ENCODE measurements at regions not wholly inside any gene's neighbourhood (a gene's known extent, or its start where the extent isn't known, plus 50 kb on each side); places are given as distances from the start of the nearest gene placed in this dataset.
"Not testable (repeated sequence)": the region's sequence is repeated elsewhere in the genome, so short reads cannot be mapped to it uniquely, and the experiment has no call there.

DNA sequence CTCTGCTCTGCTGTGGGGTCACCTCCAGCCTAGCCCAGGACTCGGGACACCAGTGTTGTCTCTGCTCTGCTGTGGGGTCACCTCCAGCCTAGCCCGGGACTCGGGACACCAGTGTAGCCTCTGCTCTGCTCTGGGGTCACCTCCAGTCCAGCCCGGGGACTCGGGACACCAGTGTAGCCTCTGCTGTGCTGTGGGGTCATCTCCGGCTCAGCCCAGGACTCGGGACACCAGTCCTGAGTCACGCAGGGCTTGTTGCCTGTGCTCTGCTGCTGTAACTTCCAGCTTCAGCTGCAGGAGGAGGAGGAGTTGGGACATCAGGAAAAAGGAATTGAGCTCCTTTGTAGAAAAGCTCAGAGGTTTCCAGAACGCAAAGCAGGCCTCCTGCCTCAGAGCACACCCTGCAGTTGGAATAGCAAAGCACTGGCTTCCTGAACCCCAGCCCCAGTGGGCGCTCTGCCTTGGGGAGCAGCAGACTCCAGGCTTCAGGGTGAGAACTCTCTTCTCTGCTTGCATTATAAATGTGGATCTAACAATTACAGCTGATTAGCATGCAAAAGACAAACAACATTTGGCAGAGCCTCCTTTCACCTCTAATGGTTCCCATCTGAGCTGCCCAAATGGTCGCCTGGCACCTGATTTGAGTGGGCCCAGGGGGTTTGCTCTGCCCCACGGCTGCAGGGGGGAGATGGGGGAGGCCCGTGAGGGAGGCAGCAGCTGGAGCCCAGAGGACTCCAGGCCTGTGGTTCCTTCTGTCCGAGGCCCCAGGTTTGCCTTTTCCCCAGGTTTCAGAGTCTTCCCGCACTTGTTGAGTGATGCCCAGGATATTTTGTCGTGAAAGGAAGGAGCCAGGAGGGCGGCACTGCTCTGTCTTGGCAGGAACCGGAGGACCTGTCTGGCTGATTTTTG is 323.7 kb downstream of the ADGRD1 start:
- H3K27me3 Mint-ChIP-seq; H3K4me1 Mint-ChIP-seq; H3K36me3 Mint-ChIP-seq (ENCODE audit: low read depth); H3K9me3 Mint-ChIP-seq; DNase-seq; ATAC-seq; H3K27ac Mint-ChIP-seq; H3K4me3 Mint-ChIP-seq: not testable (repeated sequence)

DNA sequence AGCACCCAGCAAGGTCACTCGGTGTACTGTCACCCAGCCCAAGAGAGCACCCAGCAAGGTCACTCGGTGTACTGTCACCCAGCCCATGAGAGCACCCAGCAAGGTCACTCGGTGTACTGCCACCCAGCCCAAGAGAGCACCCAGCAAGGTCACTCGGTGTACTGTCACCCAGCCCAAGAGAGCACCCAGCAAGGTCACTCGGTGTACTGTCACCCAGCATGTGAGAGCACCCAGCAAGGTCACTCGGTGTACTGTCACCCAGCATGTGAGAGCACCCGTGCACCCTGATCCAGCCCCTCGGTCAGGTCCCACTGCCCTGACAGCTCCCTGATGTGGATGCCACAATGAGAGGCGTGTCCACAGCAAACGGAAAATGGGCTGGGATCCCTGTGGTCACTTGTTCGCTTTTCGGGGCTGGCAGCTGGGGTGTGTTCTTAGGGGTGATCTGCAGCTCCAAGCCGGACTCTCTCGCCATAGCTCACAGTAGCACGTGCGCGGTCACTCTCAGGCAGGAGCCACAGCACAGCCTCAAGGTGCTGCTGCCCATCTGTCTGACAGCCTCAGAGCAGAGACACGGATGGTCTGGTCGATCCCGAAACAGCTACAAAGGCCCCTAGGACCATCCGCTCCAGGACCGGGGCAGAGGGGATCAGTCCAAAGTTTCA is 324.9 kb downstream of the ADGRD1 start:
- H3K9me3 Mint-ChIP-seq; DNase-seq; ATAC-seq; H3K36me3 Mint-ChIP-seq (ENCODE audit: low read depth); H3K27me3 Mint-ChIP-seq; H3K27ac Mint-ChIP-seq; H3K4me3 Mint-ChIP-seq; H3K4me1 Mint-ChIP-seq: not testable (repeated sequence)

DNA sequence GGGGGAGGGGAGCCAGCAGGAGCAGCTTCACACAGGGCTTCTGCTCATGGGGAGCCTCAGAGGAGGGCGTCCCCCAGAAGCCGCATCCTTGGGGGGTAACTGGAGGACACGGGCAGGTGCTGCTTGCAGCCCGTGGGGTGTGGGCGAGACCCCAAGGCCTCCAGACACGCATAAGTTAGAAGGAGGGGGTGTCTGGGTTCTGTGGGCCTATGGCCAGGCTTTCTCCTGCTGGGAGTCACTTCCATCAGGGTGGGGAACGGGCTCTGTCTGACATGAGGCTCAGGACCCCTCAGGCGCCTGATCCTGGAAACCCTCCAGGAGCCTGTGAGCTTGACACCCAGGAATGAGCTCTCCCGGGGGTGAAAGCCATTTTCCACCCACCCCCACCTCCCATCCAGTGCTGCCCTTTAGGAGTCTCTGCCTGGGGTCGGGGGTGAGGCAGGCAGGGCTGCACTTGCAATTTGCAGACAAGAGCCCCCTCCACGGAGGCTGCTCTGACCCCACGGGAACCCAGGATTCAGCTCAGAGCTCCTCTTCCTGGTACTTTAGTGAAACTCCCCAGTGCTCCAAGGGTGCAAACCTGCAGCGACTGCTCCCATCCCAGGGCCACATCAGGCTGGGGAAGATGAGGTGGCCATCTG is 325.7 kb downstream of the ADGRD1 start:
- Mint-ChIP-seq H3K27me3 (no peaks in the 10 kb centered on the region), H3K27ac (no peak overlapping the region), H3K9me3 (no peaks in the 10 kb centered on the region), H3K36me3 (ENCODE audit: low read depth) (no peaks in the 10 kb centered on the region), H3K4me1 (no peaks in the 10 kb centered on the region), H3K4me3 (no peak overlapping the region)
- DNase-seq (no peak), ATAC-seq (no peak)

DNA sequence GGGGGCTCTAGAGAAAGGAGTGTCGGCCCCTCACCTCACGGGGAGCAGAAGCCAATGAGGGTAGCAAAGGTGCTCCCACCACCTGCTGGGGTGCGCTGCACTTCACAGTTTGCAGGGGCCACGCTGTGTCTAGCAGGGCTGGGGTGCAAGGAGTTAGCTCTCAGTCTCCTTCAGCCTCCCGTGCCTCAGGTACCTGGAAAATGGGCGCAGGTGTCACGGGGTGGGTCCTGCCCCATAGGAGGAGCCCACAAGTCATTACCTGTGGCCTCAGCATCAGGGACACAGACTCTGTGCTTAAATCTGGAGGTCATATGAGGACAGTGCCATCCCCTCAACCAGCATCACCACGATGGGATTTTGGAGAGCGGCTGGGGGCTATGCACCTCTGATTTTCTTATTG is 326.7 kb downstream of the ADGRD1 start:
- no peak for ATAC-seq
- Mint-ChIP-seq H3K27ac (no peak overlapping the region), H3K4me3 (no peak overlapping the region), H3K27me3 (no peaks in the 10 kb centered on the region), H3K4me1 (no peaks in the 10 kb centered on the region), H3K9me3 (no peaks in the 10 kb centered on the region), H3K36me3 (ENCODE audit: low read depth) (no peaks in the 10 kb centered on the region)
- no peak for DNase-seq

DNA sequence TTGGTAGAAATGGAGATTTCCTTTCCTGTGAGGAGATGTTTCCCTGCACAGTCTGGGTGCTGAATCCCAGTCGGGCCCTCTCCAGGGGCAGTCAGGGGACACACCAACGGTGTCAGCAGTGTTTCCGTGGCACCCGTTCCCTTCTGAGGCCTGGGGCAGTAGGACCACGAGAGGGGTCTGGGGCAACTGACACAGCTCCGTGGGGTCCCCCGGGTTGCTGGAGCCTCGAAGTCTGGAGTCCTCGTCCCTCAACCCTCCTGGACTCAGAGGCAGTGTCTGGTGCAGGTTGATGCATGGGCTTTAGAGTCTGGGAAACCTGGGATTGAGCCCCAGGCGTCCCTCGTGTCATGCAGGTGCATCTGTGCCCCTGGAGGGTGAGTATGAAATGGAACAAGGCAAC is 327.3 kb downstream of the ADGRD1 start:
- ATAC-seq (no peak), DNase-seq (no peak)
- H3K4me3 Mint-ChIP-seq: no peak overlapping the region
- no peaks in the 10 kb centered on the region for H3K27me3 Mint-ChIP-seq
- H3K36me3 Mint-ChIP-seq (ENCODE audit: low read depth): no peaks in the 10 kb centered on the region
- H3K27ac Mint-ChIP-seq: no peak overlapping the region
- no peaks in the 10 kb centered on the region for H3K9me3 Mint-ChIP-seq
- no peaks in the 10 kb centered on the region for H3K4me1 Mint-ChIP-seq

DNA sequence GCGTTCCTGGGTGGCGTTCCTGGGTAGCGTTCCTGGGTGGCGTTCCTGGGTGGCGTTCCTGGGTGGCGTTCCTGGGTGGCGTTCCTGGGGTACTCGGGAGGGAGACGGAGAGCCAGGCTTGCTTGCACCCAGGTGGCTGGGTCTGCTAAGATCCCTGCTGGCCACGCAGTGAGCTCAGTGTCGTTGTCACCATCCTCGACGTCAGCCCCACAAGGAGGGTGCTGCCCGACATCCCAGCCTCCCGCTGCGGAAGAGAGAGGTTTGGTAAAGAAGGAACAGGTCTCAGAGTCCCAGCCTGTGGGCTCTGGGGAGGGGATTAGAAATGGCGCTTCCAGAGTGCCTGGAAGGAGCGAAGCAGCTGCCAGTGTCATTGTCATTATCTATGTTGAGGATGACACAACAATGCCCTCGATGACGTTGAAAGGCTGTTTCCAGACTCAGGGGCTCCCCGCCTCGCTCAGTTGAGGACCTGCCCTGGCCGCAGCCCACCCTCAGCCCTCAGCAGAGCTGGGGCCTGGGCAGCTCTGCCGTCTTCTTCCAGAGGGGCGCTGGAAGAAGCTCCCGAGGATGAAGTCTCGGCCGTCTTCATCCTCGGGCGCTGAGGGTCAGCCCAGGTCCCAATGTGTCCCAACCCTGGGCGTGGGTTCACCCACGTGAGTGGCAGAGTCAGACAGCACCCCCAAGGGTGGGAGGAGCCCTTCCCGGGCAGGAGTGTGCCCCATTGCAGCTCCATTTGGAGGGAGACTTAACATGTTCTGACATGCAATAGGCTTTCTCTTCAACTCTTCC is 328.8 kb downstream of the ADGRD1 start:
- Mint-ChIP-seq H3K36me3 (ENCODE audit: low read depth) (no peaks in the 10 kb centered on the region), H3K27ac (no peak overlapping the region), H3K4me1 (no peaks in the 10 kb centered on the region), H3K9me3 (no peaks in the 10 kb centered on the region), H3K4me3 (no peak overlapping the region), H3K27me3 (no peaks in the 10 kb centered on the region)
- ATAC-seq (no peak), DNase-seq (no peak)

DNA sequence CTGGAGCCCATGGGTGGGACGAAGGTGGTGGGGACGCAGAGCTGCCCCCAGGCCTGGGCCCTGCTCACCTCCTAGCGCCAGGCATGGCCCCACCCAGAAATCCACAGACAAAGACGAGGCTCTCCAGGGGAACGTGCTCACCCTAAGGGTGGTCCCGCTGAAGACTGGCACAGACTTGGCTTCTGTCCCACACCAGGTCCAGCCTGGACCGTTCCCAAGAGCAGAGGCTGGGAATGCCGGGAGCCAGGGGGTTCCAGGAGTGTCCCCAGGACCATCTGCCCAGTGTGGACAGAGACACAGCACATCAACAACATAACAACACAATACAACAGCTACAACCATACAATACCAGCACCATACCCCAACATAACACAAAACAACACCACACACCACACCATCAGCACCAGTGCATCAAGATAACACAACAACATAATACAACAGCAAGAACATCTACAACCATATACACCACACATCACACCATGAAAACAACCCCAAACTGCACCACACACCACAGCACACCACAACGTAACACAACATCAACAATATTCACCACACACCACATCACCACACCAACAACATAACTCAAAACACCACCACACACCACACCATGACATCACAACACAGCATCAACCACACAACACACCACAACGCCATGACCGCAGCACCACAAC is 329.6 kb downstream of the ADGRD1 start:
- H3K36me3 Mint-ChIP-seq (ENCODE audit: low read depth): no peaks in the 10 kb centered on the region
- no peak for ATAC-seq
- H3K4me3 Mint-ChIP-seq: no peak overlapping the region
- H3K4me1 Mint-ChIP-seq: no peaks in the 10 kb centered on the region
- no peaks in the 10 kb centered on the region for H3K9me3 Mint-ChIP-seq
- no peak for DNase-seq
- H3K27me3 Mint-ChIP-seq: no peaks in the 10 kb centered on the region
- no peak overlapping the region for H3K27ac Mint-ChIP-seq

DNA sequence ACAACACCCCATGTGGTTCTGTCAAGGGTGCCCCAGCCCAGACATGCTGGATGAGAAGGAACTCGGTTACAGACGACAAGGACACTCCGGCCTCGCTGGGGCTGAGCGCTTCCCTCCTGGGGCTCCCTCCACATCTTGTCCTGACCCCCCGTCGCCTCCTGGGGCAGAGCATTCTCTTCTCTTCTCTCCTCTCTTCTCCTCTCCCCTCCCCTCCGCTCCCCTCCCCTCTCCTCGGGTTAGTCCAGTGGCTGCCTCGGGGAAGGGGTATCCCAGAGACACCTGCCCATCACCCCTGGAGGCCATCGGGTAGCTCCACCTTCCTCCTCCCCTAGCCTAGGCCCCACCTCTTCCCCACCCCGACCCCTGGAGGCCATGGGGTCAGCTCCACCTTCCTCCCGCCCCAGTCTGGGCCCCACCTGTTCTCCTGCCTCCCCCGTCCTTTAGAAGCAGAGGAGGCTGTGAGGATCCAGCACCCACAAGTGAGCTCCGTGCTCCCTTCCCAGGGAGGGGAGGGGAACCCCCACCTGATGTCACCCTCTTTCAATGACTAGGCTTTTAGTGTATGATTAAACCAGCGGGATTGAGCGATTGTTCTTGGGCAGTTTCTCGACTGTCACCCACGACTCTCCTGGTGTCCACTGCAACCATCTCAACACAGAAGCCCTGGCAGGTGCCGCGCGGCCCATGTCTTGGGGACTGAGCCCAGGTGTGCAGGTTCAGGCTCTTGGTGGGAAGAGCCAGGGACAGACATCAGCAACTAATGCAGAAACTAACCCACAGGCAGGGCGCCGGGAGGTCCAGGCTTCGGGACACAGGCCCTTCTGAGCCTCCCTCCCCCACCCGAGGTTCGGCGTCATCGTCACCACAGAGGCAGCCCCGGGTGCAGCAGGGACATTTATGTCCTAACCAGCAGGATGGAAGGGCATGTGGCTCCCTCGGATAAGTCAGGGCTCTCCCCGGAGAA is 330.4 kb downstream of the ADGRD1 start:
- H3K9me3 Mint-ChIP-seq; H3K4me3 Mint-ChIP-seq; DNase-seq; H3K36me3 Mint-ChIP-seq (ENCODE audit: low read depth); H3K27me3 Mint-ChIP-seq; H3K27ac Mint-ChIP-seq; H3K4me1 Mint-ChIP-seq: not testable (repeated sequence)
- ATAC-seq: peak; percentile 11

DNA sequence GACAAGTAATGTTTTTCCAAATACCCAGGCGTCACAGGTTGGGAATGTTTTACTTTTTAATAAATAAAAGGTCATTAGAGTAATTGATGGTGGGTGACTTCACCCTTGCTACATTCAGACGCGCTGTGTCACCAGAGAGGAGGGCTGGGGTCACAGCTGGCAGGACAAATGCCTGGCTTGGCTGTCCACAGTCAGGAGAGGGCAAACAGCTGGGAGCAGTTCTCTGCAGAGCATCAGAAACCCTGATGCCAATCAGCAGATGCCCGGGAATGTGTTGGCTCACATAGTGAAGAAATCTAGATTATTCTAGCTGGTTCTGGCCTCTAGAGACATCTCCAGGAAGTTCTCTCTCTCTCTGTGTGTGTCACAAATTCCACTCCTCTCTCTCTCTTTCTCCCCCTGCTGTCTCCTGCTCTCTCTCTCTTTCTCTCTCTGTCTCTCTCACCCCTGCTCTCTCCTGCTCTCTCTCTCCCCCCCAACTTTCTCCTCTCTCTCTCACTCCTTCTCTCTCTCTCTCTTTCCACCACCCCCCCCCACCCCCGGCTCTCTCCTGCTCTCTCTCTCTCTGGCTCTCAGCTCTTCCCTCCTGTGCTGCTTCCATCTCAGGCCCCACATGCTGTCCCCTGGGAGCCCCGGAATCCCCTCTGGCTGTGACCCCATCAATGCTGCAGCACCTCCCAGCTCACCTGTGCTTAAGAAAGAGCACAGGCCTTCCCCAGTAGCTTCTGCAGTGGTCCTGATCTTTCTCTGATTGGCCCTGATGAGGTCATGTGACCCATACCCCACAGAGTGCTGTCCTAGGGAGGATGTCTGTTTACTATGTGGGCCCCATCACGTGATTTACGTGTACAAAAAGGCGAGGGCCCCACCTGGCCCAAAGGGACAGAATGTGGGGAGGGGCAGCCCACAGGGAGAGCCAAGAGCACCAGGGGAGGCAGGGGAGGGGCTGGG is 331.5 kb downstream of the ADGRD1 start:
- H3K4me1 Mint-ChIP-seq; H3K4me3 Mint-ChIP-seq; DNase-seq; H3K27me3 Mint-ChIP-seq; H3K9me3 Mint-ChIP-seq; H3K36me3 Mint-ChIP-seq (ENCODE audit: low read depth); H3K27ac Mint-ChIP-seq; ATAC-seq: not testable (repeated sequence)

DNA sequence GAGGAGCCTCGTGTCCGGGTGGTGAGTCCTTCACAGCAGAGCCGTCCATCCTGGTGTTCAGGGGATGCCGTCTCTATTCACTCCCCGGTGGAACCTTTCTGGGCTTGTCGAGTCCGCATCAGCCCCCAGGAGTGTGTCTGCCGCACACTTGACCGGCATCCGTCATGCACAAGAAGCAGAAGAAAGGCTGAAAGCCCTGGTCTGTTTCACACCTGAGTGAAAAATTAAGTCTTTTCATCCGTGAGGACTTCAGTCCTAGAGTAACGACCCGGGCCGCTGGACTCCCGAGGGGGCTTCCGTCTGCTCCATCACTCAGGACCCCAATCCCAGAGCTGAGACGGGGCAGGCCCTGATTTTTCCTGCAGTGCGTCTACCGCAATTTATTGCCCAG is 332.2 kb downstream of the ADGRD1 start:
- not testable (repeated sequence) for H3K9me3 Mint-ChIP-seq; DNase-seq; H3K27ac Mint-ChIP-seq; H3K27me3 Mint-ChIP-seq; ATAC-seq; H3K4me1 Mint-ChIP-seq; H3K36me3 Mint-ChIP-seq (ENCODE audit: low read depth); H3K4me3 Mint-ChIP-seq

DNA sequence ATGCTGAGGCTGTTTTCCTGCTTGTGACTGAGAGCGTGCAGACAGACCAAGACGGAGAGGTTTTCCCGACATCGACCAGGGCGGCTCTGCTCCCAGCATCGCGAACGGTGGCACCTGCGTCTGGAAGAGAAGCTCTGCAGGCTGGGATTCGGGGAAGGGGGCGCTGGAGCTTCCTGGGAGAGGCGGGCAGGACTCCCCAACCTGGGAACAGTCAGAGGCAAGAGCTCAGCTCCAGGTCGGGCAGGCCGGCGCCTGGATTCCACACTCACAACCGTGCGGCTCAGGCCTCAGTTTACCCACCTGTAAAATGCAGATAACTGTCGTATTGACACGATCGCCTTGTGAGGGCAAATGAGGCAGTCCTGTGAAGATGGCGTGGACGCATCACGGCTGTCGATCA is 332.6 kb downstream of the ADGRD1 start:
- DNase-seq; H3K36me3 Mint-ChIP-seq (ENCODE audit: low read depth); H3K27me3 Mint-ChIP-seq; H3K9me3 Mint-ChIP-seq; ATAC-seq; H3K4me3 Mint-ChIP-seq; H3K27ac Mint-ChIP-seq; H3K4me1 Mint-ChIP-seq: not testable (repeated sequence)

DNA sequence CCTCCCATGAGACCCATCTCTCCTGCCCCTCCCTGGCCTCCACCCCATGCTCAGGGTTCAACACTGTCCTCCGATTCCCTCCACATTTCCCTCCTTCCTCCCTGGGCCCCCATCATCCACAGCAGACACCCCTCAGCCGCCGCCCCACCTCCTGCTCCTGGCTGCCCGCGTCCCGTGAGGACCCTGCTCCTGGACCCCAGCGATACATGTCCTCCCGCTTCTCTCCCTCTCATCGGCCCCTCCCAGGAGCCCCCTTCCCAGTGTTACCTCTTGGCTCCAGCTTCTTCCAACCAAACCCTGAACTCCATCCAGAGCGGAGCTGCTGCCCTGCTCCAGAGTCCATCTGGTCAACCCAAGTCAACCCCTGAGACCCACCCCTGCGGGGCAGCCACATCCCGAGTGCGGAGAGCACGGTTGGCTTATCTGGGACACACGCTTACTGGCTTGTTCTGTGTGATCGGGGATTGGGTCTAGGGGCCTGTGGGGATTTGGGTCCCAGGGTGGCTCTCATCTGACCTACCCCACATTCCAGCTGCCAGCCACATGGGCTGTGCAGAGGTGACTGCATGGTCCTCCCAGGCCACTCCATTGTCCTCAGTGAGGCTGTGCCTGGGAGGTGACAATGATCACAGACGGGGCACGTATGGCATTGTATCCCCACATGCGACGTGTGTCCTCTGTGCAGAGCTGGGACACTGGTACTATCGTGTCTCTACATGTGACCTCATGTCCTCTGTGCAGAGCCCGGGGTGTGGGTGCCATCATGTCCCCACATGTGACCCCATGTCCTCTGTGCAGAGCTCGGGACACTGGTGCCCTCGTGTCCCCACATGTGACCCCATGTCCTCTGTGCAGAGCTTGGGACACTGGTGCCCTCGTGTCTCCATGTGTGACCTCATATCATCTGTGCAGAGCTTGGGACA is 333.6 kb downstream of the ADGRD1 start:
- H3K27me3 Mint-ChIP-seq: no peaks in the 10 kb centered on the region
- H3K9me3 Mint-ChIP-seq: no peaks in the 10 kb centered on the region
- H3K4me1 Mint-ChIP-seq: no peaks in the 10 kb centered on the region
- no peak for DNase-seq
- no peak for ATAC-seq
- no peak overlapping the region for H3K27ac Mint-ChIP-seq
- no peaks in the 10 kb centered on the region for H3K36me3 Mint-ChIP-seq (ENCODE audit: low read depth)
- H3K4me3 Mint-ChIP-seq: no peak overlapping the region

Data from activated naive CD8-positive, alpha-beta T cell treated with anti-CD3 and anti-CD28 coated beads, Interleukin-2, amount 50 U/mL, for 24 hours (primary cell).